Cardiac fibroblast (primary cell): ENCODE measurements at regions not wholly inside any gene's neighbourhood (a gene's known extent, or its start where the extent isn't known, plus 50 kb on each side); places are given as distances from the start of the nearest gene placed in this dataset.
A peak's percentile ranks its signal among the peaks of the same experiment; 100 is the strongest.

ENCODE experiments used
- DNase-seq, 2 donors: peaks; one replicate each; pipeline versions ENCODE4 v3.0.0 to v3.0.0-alpha.2; 2010; ENCODE audit warnings: low read depth in 2 of 2
- H3K4me3 ChIP-seq, 2 donors: replicated peaks in 1 of 2; 1 replicate in 1 of 2; 2 replicates in 1 of 2; pipeline ENCODE4 v1.5.1; 2011; ENCODE audit warnings: low read depth in 2 of 2, low read length in 2 of 2, mild to moderate bottlenecking in 2 of 2, moderate library complexity in 1 of 2
- CTCF ChIP-seq: IDR thresholded peaks from one replicate; pipeline ENCODE4 v1.5.1; 2011; ENCODE audit warnings: low read depth, mild to moderate bottlenecking, low read length, inconsistent platforms

- H3K4me3 ChIP-seq: no peak overlapping the region
- TF ChIP-seq CTCF: no peak
- DNase-seq: no peak
Observed at GRCh38 chr6:144944106-144944505, 659.0 kb downstream of the UTRN start.

- no peak for TF ChIP-seq CTCF
- DNase-seq: no peak
- no peak overlapping the region for H3K4me3 ChIP-seq
Observed at GRCh38 chr6:144947398-144947976, 662.4 kb downstream of the UTRN start.

GRCh38 chr6:144951730-144952437, 666.7 kb downstream of the UTRN start:
- no peak for DNase-seq
- H3K4me3 ChIP-seq: no peak overlapping the region
- no peak for TF ChIP-seq CTCF

- no peak overlapping the region for H3K4me3 ChIP-seq
- DNase-seq: no peak
- no peak for TF ChIP-seq CTCF
Observed at GRCh38 chr6:144952456-144953240, 667.5 kb downstream of the UTRN start.

- DNase-seq: peak; percentile 42 to 85
- TF ChIP-seq CTCF: no peak
- H3K4me3 ChIP-seq: no peak overlapping the region
Observed at GRCh38 chr6:144953552-144954240, 668.6 kb downstream of the UTRN start.

GRCh38 chr6:144954241-144954556, 669.1 kb downstream of the UTRN start:
- no peak for DNase-seq
- no peak overlapping the region for H3K4me3 ChIP-seq
- TF ChIP-seq CTCF: no peak
